ENCODE measurements at regions not wholly inside any gene's neighbourhood (a gene's known extent, or its start where the extent isn't known, plus 50 kb on each side); places are given as distances from the start of the nearest gene placed in this dataset.

GRCh38 chrX:96407072-96407471 lies 277.6 kb upstream of the DIAPH2 start:
- Histone ChIP-seq H3K4me3 (no peak overlapping the region), H3K27ac (no peak overlapping the region), H3K9me3 (replicated peaks) (no peaks in the 10 kb centered on the region), H3K4me1 (no peaks in the 10 kb centered on the region), H3K36me3 (no peaks in the 10 kb centered on the region), H3K27me3 (no peaks in the 10 kb centered on the region)
- DNase-seq = no peak

- Histone ChIP-seq H3K27me3 (no peaks in the 10 kb centered on the region), H3K9me3 (replicated peaks) (no peaks in the 10 kb centered on the region), H3K4me1 (no peaks in the 10 kb centered on the region), H3K4me3 (no peak overlapping the region), H3K36me3 (no peaks in the 10 kb centered on the region), H3K27ac (no peak overlapping the region)
- no peak for DNase-seq
Measured at GRCh38 chrX:96407501-96407900, 277.1 kb upstream of the DIAPH2 start.

- DNase-seq = no peak
- no peaks in the 10 kb centered on the region for H3K27me3 ChIP-seq
- H3K9me3 ChIP-seq (replicated peaks) = no peaks in the 10 kb centered on the region
- no peak overlapping the region for H3K27ac ChIP-seq
- no peaks in the 10 kb centered on the region for H3K36me3 ChIP-seq
- no peak overlapping the region for H3K4me3 ChIP-seq
- no peaks in the 10 kb centered on the region for H3K4me1 ChIP-seq
Measured at GRCh38 chrX:96407981-96408380, 276.7 kb upstream of the DIAPH2 start.

GRCh38 chrX:96410927-96411326 lies 273.7 kb upstream of the DIAPH2 start:
- Histone ChIP-seq H3K4me1 (no peaks in the 10 kb centered on the region), H3K4me3 (no peak overlapping the region), H3K27ac (no peak overlapping the region), H3K27me3 (no peaks in the 10 kb centered on the region), H3K36me3 (no peaks in the 10 kb centered on the region), H3K9me3 (replicated peaks) (no peaks in the 10 kb centered on the region)
- no peak for DNase-seq

GRCh38 chrX:96417695-96418094 lies 266.9 kb upstream of the DIAPH2 start:
- Histone ChIP-seq H3K9me3 (replicated peaks) (no peaks in the 10 kb centered on the region), H3K4me1 (no peaks in the 10 kb centered on the region), H3K27ac (no peak overlapping the region), H3K27me3 (no peaks in the 10 kb centered on the region), H3K4me3 (no peak overlapping the region), H3K36me3 (no peaks in the 10 kb centered on the region)
- DNase-seq = no peak

GRCh38 chrX:96424007-96424406 lies 260.6 kb upstream of the DIAPH2 start:
- H3K4me1 ChIP-seq = no peaks in the 10 kb centered on the region
- H3K9me3 ChIP-seq (replicated peaks) = no peaks in the 10 kb centered on the region
- DNase-seq = no peak
- H3K36me3 ChIP-seq = no peaks in the 10 kb centered on the region
- no peak overlapping the region for H3K27ac ChIP-seq
- no peak overlapping the region for H3K4me3 ChIP-seq
- H3K27me3 ChIP-seq = no peaks in the 10 kb centered on the region

GRCh38 chrX:96425200-96425599 lies 259.4 kb upstream of the DIAPH2 start:
- H3K27me3 ChIP-seq = no peaks in the 10 kb centered on the region
- H3K36me3 ChIP-seq = no peaks in the 10 kb centered on the region
- no peak overlapping the region for H3K27ac ChIP-seq
- H3K4me3 ChIP-seq = no peak overlapping the region
- no peak for DNase-seq
- H3K4me1 ChIP-seq = no peaks in the 10 kb centered on the region
- no peaks in the 10 kb centered on the region for H3K9me3 ChIP-seq (replicated peaks)

GRCh38 chrX:96430756-96431455 lies 253.7 kb upstream of the DIAPH2 start:
- no peaks in the 10 kb centered on the region for H3K36me3 ChIP-seq
- no peak overlapping the region for H3K27ac ChIP-seq
- no peak overlapping the region for H3K4me3 ChIP-seq
- no peaks in the 10 kb centered on the region for H3K27me3 ChIP-seq
- H3K9me3 ChIP-seq (replicated peaks) = no peaks in the 10 kb centered on the region
- no peaks in the 10 kb centered on the region for H3K4me1 ChIP-seq
- DNase-seq = no peak

GRCh38 chrX:96432647-96433046 lies 252.0 kb upstream of the DIAPH2 start:
- Histone ChIP-seq H3K27me3 (no peaks in the 10 kb centered on the region), H3K4me1 (no peaks in the 10 kb centered on the region), H3K4me3 (no peak overlapping the region), H3K36me3 (no peaks in the 10 kb centered on the region), H3K27ac (no peak overlapping the region), H3K9me3 (replicated peaks) (no peaks in the 10 kb centered on the region)
- no peak for DNase-seq

GRCh38 chrX:96433409-96434077 lies 251.1 kb upstream of the DIAPH2 start:
- H3K9me3 ChIP-seq (replicated peaks) = no peaks in the 10 kb centered on the region
- no peak overlapping the region for H3K27ac ChIP-seq
- H3K4me3 ChIP-seq = no peak overlapping the region
- no peaks in the 10 kb centered on the region for H3K36me3 ChIP-seq
- DNase-seq = no peak
- H3K27me3 ChIP-seq = no peaks in the 10 kb centered on the region
- H3K4me1 ChIP-seq = no peaks in the 10 kb centered on the region

- no peak overlapping the region for H3K4me3 ChIP-seq
- no peaks in the 10 kb centered on the region for H3K4me1 ChIP-seq
- H3K27ac ChIP-seq = no peak overlapping the region
- H3K27me3 ChIP-seq = no peaks in the 10 kb centered on the region
- no peaks in the 10 kb centered on the region for H3K36me3 ChIP-seq
- H3K9me3 ChIP-seq (replicated peaks) = no peaks in the 10 kb centered on the region
- DNase-seq = no peak
Measured at GRCh38 chrX:96435378-96436035, 249.1 kb upstream of the DIAPH2 start.

GRCh38 chrX:96436105-96436504 lies 248.5 kb upstream of the DIAPH2 start:
- H3K27me3 ChIP-seq = no peaks in the 10 kb centered on the region
- no peaks in the 10 kb centered on the region for H3K36me3 ChIP-seq
- no peak overlapping the region for H3K27ac ChIP-seq
- no peak for DNase-seq
- H3K9me3 ChIP-seq (replicated peaks) = no peaks in the 10 kb centered on the region
- no peak overlapping the region for H3K4me3 ChIP-seq
- H3K4me1 ChIP-seq = no peaks in the 10 kb centered on the region

- no peak for DNase-seq
- H3K4me3 ChIP-seq = no peak overlapping the region
- H3K9me3 ChIP-seq (replicated peaks) = no peaks in the 10 kb centered on the region
- no peaks in the 10 kb centered on the region for H3K27me3 ChIP-seq
- H3K27ac ChIP-seq = no peak overlapping the region
- H3K36me3 ChIP-seq = no peaks in the 10 kb centered on the region
- H3K4me1 ChIP-seq = no peaks in the 10 kb centered on the region
Measured at GRCh38 chrX:96438803-96439202, 245.8 kb upstream of the DIAPH2 start.

GRCh38 chrX:96440941-96441340 lies 243.7 kb upstream of the DIAPH2 start:
- no peak for DNase-seq
- no peak overlapping the region for H3K4me3 ChIP-seq
- H3K4me1 ChIP-seq = no peaks in the 10 kb centered on the region

GRCh38 chrX:96445531-96446065 lies 239.0 kb upstream of the DIAPH2 start:
- Histone ChIP-seq H3K4me1 (no peaks in the 10 kb centered on the region), H3K27me3 (no peaks in the 10 kb centered on the region)

More at GRCh38 chrX:96440941-96441340, 243.7 kb upstream of the DIAPH2 start:
- Histone ChIP-seq H3K27me3 (no peaks in the 10 kb centered on the region), H3K9me3 (replicated peaks) (no peaks in the 10 kb centered on the region), H3K27ac (no peak overlapping the region), H3K36me3 (no peaks in the 10 kb centered on the region)

More at GRCh38 chrX:96445531-96446065, 239.0 kb upstream of the DIAPH2 start:
- DNase-seq = no peak
- H3K4me3 ChIP-seq = no peak overlapping the region
- no peak overlapping the region for H3K27ac ChIP-seq
- no peaks in the 10 kb centered on the region for H3K9me3 ChIP-seq (replicated peaks)
- no peaks in the 10 kb centered on the region for H3K36me3 ChIP-seq
